GM12892 (cell line): ENCODE measurements at regions not wholly inside any gene's neighbourhood (a gene's known extent, or its start where the extent isn't known, plus 50 kb on each side); places are given as distances from the start of the nearest gene placed in this dataset.

Experiments used
- POLR2A ChIP-seq: IDR thresholded peaks from 2 replicates; pipeline ENCODE4 v1.6.1; 2011; ENCODE audit warnings: low read depth, low read length, control low read depth
- POLR2AphosphoS5 ChIP-seq: IDR thresholded peaks from 2 replicates; pipeline ENCODE4 v1.6.1; 2011; ENCODE audit warnings: low read depth, low read length, control low read depth
- TAF1 ChIP-seq: IDR thresholded peaks from 2 replicates; pipeline ENCODE4 v1.6.1; 2011; ENCODE audit warnings: low read depth, mild to moderate bottlenecking, control low read depth, low read length, borderline replicate concordance

DNA sequence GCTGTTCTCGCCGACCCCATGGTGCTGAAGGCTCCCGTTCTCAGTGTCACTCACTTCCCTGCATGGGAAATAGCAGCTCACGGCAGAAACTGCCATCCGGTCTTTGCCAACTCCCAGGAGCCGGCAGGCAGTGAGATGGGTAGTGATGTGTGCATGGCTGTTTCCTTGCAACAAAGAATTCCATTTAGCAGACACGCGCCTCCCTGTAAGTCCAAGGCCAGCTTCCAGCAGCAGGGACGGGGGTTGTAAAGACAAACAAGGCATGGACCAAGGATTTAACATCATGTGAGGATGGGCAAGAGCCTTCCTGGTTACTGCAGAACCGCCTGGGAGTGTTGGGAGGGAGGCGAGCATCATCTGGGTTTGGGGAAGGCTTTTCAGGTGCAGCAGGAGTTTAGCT, 273.1 kb downstream of the GLRX3 start:
- TF ChIP-seq POLR2A (no peak), POLR2AphosphoS5 (no peak), TAF1 (no peak)
